ENCODE measurements at regions not wholly inside any gene's neighbourhood (a gene's known extent, or its start where the extent isn't known, plus 50 kb on each side); places are given as distances from the start of the nearest gene placed in this dataset.

DNA sequence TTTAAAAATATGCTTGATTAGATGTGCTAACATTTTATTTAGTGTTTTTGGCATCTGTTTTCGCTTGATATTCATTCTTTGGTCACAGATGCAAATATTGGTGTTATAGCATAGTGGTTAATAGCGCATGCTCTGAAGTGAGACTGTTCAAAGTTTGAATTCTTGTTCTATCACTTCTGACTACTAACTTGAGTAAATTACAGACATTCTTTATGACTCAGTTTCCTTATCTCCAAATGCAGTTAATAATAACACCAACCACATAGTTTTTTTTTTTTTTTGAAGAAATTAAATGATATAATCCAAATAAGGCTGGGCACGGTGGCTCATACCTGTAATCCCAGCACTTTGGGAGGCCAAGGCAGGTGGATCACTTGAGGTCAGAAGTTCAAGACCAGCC, 81.0 kb downstream of the TMX1 start:
- Histone ChIP-seq H3K4me2 (no peak overlapping the region), H3F3A (replicated peaks; ENCODE audit: low read depth) (no peaks in the 10 kb centered on the region), H3K27ac (ENCODE audit: low read depth) (no peak overlapping the region), H2AFZ (no peak overlapping the region), H3K4me1 (ENCODE audit: insufficient read depth) (no peaks in the 10 kb centered on the region), H3K79me2 (replicated peaks; ENCODE audit: insufficient read depth) (no peaks in the 10 kb centered on the region), H3K36me3 (ENCODE audit: insufficient read depth) (no peaks in the 10 kb centered on the region), H4K20me1 (replicated peaks; ENCODE audit: insufficient read depth) (no peaks in the 10 kb centered on the region), H3K4me3 (no peak overlapping the region), H3K9me2 (ENCODE audit: insufficient read depth) (no peaks in the 10 kb centered on the region), H3K27me3 (ENCODE audit: insufficient read depth) (no peaks in the 10 kb centered on the region)
- Mint-ChIP-seq H3K4me1 (no peaks in the 10 kb centered on the region), H3K27me3 (ENCODE audit: insufficient read depth, low read depth, poor library complexity) (no peaks in the 10 kb centered on the region), H3K4me3 (no peak overlapping the region), H3K36me3 (ENCODE audit: low read depth) (no peaks in the 10 kb centered on the region), H3K9me3 (no peaks in the 10 kb centered on the region; the same call in 2 of the 3 replicates), H3K27ac (no peak overlapping the region)
- ATAC-seq (no peak), DNase-seq (ENCODE audit: low spot score) (no peak)
- TF ChIP-seq, protein P1, sequence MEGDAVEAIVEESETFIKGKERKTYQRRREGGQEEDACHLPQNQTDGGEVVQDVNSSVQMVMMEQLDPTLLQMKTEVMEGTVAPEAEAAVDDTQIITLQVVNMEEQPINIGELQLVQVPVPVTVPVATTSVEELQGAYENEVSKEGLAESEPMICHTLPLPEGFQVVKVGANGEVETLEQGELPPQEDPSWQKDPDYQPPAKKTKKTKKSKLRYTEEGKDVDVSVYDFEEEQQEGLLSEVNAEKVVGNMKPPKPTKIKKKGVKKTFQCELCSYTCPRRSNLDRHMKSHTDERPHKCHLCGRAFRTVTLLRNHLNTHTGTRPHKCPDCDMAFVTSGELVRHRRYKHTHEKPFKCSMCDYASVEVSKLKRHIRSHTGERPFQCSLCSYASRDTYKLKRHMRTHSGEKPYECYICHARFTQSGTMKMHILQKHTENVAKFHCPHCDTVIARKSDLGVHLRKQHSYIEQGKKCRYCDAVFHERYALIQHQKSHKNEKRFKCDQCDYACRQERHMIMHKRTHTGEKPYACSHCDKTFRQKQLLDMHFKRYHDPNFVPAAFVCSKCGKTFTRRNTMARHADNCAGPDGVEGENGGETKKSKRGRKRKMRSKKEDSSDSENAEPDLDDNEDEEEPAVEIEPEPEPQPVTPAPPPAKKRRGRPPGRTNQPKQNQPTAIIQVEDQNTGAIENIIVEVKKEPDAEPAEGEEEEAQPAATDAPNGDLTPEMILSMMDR (conservative IDR thresholded peaks at IDR 0.05; ENCODE audit: low read depth in 2 of 2) = no peak
- TF ChIP-seq REST (IDR thresholded peaks at IDR 0.05; ENCODE audit: unreplicated experiment) (no peak), POLR2AphosphoS5 (IDR thresholded peaks at IDR 0.05; ENCODE audit: low read depth) (no peak), NANOG (IDR thresholded peaks at IDR 0.05; ENCODE audit: borderline replicate concordance) (no peak), ZNF331 (CRISPR knock-in tag; IDR thresholded peaks at IDR 0.05; ENCODE audit: low read depth) (no peak), ETS1 (IDR thresholded peaks at IDR 0.05) (no peak), ZNF114 (CRISPR knock-in tag; IDR thresholded peaks at IDR 0.05) (no peak), EZH2phosphoT487 (IDR thresholded peaks at IDR 0.05; ENCODE audit: unreplicated experiment) (no peak), EZH2 (IDR thresholded peaks at IDR 0.05; ENCODE audit: low read depth, unreplicated experiment) (no peak), ZNF462 (CRISPR knock-in tag; IDR thresholded peaks at IDR 0.05) (no peak), STAT1 (IDR thresholded peaks at IDR 0.05; ENCODE audit: unreplicated experiment) (no peak), JUNB (IDR thresholded peaks at IDR 0.05; ENCODE audit: unreplicated experiment) (no peak), CREB1 (CRISPR knock-in tag; IDR thresholded peaks at IDR 0.05; ENCODE audit: low read depth) (no peak)
